ENCODE measurements at regions not wholly inside any gene's neighbourhood (a gene's known extent, or its start where the extent isn't known, plus 50 kb on each side); places are given as distances from the start of the nearest gene placed in this dataset.

- Mint-ChIP-seq H3K36me3 (no peaks in the 10 kb centered on the region), H3K27ac (no peak overlapping the region), H3K4me1 (no peaks in the 10 kb centered on the region), H3K27me3 (peaks cover 4% of the 10 kb centered on the region), H3K4me3 (no peak overlapping the region), H3K9me3 (peaks cover 0 to 5% (median 0%) of the 10 kb centered on the region in 7 donors)
- no peak for ATAC-seq (ENCODE audit: low read depth in 2 of 2)
- no peaks in the 10 kb centered on the region for H3K27me3 ChIP-seq (ENCODE audit: control insufficient read depth, insufficient read depth, low read length)
- no peaks in the 10 kb centered on the region for H3K36me3 ChIP-seq (ENCODE audit: control insufficient read depth, insufficient read depth, low read length)
- no peak overlapping the region for H3K27ac ChIP-seq (ENCODE audit: insufficient read depth, low read length, poor library complexity, severe bottlenecking)
- no peaks in the 10 kb centered on the region for H3K9me3 ChIP-seq (ENCODE audit: control insufficient read depth in 2 of 2, low read length in 2 of 2)
- DNase-seq = no peak
- H3K4me3 ChIP-seq (ENCODE audit: low read depth, low read length) = no peak overlapping the region
- H3K4me1 ChIP-seq (ENCODE audit: control insufficient read depth, insufficient read depth, low read length, poor library complexity, severe bottlenecking) = no peaks in the 10 kb centered on the region
Observed at GRCh38 chr12:125304029-125304428, 238.8 kb downstream of the AACS start.

- DNase-seq = no peak
- no peaks in the 10 kb centered on the region for H3K4me1 Mint-ChIP-seq
Observed at GRCh38 chr12:125305231-125305630, 240.0 kb downstream of the AACS start.

GRCh38 chr12:125310461-125310860 lies 245.2 kb downstream of the AACS start:
- Histone ChIP-seq H3K27ac (ENCODE audit: insufficient read depth, low read length, poor library complexity, severe bottlenecking) (no peak overlapping the region), H3K4me1 (ENCODE audit: control insufficient read depth, insufficient read depth, low read length, poor library complexity, severe bottlenecking) (no peaks in the 10 kb centered on the region), H3K9me3 (ENCODE audit: control insufficient read depth in 2 of 2, low read length in 2 of 2) (no peaks in the 10 kb centered on the region), H3K27me3 (ENCODE audit: control insufficient read depth, insufficient read depth, low read length) (no peaks in the 10 kb centered on the region), H3K4me3 (ENCODE audit: low read depth, low read length) (no peak overlapping the region), H3K36me3 (ENCODE audit: control insufficient read depth, insufficient read depth, low read length) (no peaks in the 10 kb centered on the region)
- Mint-ChIP-seq H3K4me1 (no peaks in the 10 kb centered on the region), H3K36me3 (no peaks in the 10 kb centered on the region), H3K27ac (no peak overlapping the region), H3K4me3 (no peak overlapping the region), H3K9me3 (peaks cover 0 to 5% (median 2%) of the 10 kb centered on the region in 7 donors), H3K27me3 (peaks cover 4% of the 10 kb centered on the region)
- DNase-seq (no peak), ATAC-seq (ENCODE audit: low read depth in 2 of 2) (no peak)

More at GRCh38 chr12:125305231-125305630, 240.0 kb downstream of the AACS start:
- H3K27me3 ChIP-seq (ENCODE audit: control insufficient read depth, insufficient read depth, low read length) = no peaks in the 10 kb centered on the region
- no peak overlapping the region for H3K27ac ChIP-seq (ENCODE audit: insufficient read depth, low read length, poor library complexity, severe bottlenecking)
- H3K36me3 ChIP-seq (ENCODE audit: control insufficient read depth, insufficient read depth, low read length) = no peaks in the 10 kb centered on the region
- no peak overlapping the region for H3K4me3 ChIP-seq (ENCODE audit: low read depth, low read length)
- Mint-ChIP-seq H3K4me3 (no peak overlapping the region), H3K36me3 (no peaks in the 10 kb centered on the region), H3K9me3 (peaks cover 0 to 5% (median 0%) of the 10 kb centered on the region in 7 donors), H3K27ac (no peak overlapping the region), H3K27me3 (peaks cover 4% of the 10 kb centered on the region)
- no peaks in the 10 kb centered on the region for H3K4me1 ChIP-seq (ENCODE audit: control insufficient read depth, insufficient read depth, low read length, poor library complexity, severe bottlenecking)
- ATAC-seq (ENCODE audit: low read depth in 2 of 2) = no peak
- no peaks in the 10 kb centered on the region for H3K9me3 ChIP-seq (ENCODE audit: control insufficient read depth in 2 of 2, low read length in 2 of 2)

- no peak overlapping the region for H3K4me3 Mint-ChIP-seq
- no peak overlapping the region for H3K27ac Mint-ChIP-seq
- no peak overlapping the region for H3K4me3 ChIP-seq (ENCODE audit: low read depth, low read length)
- no peaks in the 10 kb centered on the region for H3K4me1 ChIP-seq (ENCODE audit: control insufficient read depth, insufficient read depth, low read length, poor library complexity, severe bottlenecking)
- no peaks in the 10 kb centered on the region for H3K36me3 ChIP-seq (ENCODE audit: control insufficient read depth, insufficient read depth, low read length)
- H3K9me3 ChIP-seq (ENCODE audit: control insufficient read depth in 2 of 2, low read length in 2 of 2) = no peaks in the 10 kb centered on the region
- H3K27me3 ChIP-seq (ENCODE audit: control insufficient read depth, insufficient read depth, low read length) = no peaks in the 10 kb centered on the region
- no peak overlapping the region for H3K27ac ChIP-seq (ENCODE audit: insufficient read depth, low read length, poor library complexity, severe bottlenecking)
- no peaks in the 10 kb centered on the region for H3K36me3 Mint-ChIP-seq
- DNase-seq (no peak), ATAC-seq (ENCODE audit: low read depth in 2 of 2) (no peak)
- peaks cover 4% of the 10 kb centered on the region for H3K27me3 Mint-ChIP-seq
- H3K9me3 Mint-ChIP-seq = peaks cover 0 to 5% (median 2%) of the 10 kb centered on the region in 7 donors
- H3K4me1 Mint-ChIP-seq = no peaks in the 10 kb centered on the region
Observed at GRCh38 chr12:125311050-125311449, 245.8 kb downstream of the AACS start.

GRCh38 chr12:125312471-125312870 lies 247.2 kb downstream of the AACS start:
- Histone ChIP-seq H3K27ac (ENCODE audit: insufficient read depth, low read length, poor library complexity, severe bottlenecking) (no peak overlapping the region), H3K36me3 (ENCODE audit: control insufficient read depth, insufficient read depth, low read length) (no peaks in the 10 kb centered on the region), H3K4me3 (ENCODE audit: low read depth, low read length) (no peak overlapping the region), H3K27me3 (ENCODE audit: control insufficient read depth, insufficient read depth, low read length) (no peaks in the 10 kb centered on the region), H3K9me3 (ENCODE audit: control insufficient read depth in 2 of 2, low read length in 2 of 2) (no peaks in the 10 kb centered on the region), H3K4me1 (ENCODE audit: control insufficient read depth, insufficient read depth, low read length, poor library complexity, severe bottlenecking) (no peaks in the 10 kb centered on the region)
- H3K27ac Mint-ChIP-seq = no peak overlapping the region
- H3K9me3 Mint-ChIP-seq = peaks cover 0 to 2% (median 0%) of the 10 kb centered on the region in 7 donors
- no peak overlapping the region for H3K4me3 Mint-ChIP-seq
- H3K27me3 Mint-ChIP-seq = peaks cover 4% of the 10 kb centered on the region
- no peaks in the 10 kb centered on the region for H3K36me3 Mint-ChIP-seq
- no peak for DNase-seq
- ATAC-seq (ENCODE audit: low read depth in 2 of 2) = no peak
- no peaks in the 10 kb centered on the region for H3K4me1 Mint-ChIP-seq

- Mint-ChIP-seq H3K36me3 (no peaks in the 10 kb centered on the region), H3K27me3 (no peaks in the 10 kb centered on the region), H3K4me3 (no peak overlapping the region), H3K4me1 (no peaks in the 10 kb centered on the region), H3K27ac (no peak overlapping the region), H3K9me3 (peaks cover 0 to 2% (median 0%) of the 10 kb centered on the region in 7 donors)
- H3K27me3 ChIP-seq (ENCODE audit: control insufficient read depth, insufficient read depth, low read length) = no peaks in the 10 kb centered on the region
- no peak for DNase-seq
- no peaks in the 10 kb centered on the region for H3K9me3 ChIP-seq (ENCODE audit: control insufficient read depth in 2 of 2, low read length in 2 of 2)
- H3K27ac ChIP-seq (ENCODE audit: insufficient read depth, low read length, poor library complexity, severe bottlenecking) = no peak overlapping the region
- no peak overlapping the region for H3K4me3 ChIP-seq (ENCODE audit: low read depth, low read length)
- no peaks in the 10 kb centered on the region for H3K36me3 ChIP-seq (ENCODE audit: control insufficient read depth, insufficient read depth, low read length)
- ATAC-seq (ENCODE audit: low read depth in 2 of 2) = no peak
- H3K4me1 ChIP-seq (ENCODE audit: control insufficient read depth, insufficient read depth, low read length, poor library complexity, severe bottlenecking) = no peaks in the 10 kb centered on the region
Observed at GRCh38 chr12:125314051-125314755, 249.0 kb downstream of the AACS start.

- no peaks in the 10 kb centered on the region for H3K36me3 Mint-ChIP-seq
- ATAC-seq (ENCODE audit: low read depth in 2 of 2) (no peak), DNase-seq (no peak)
- Histone ChIP-seq H3K4me1 (ENCODE audit: control insufficient read depth, insufficient read depth, low read length, poor library complexity, severe bottlenecking) (no peaks in the 10 kb centered on the region), H3K4me3 (ENCODE audit: low read depth, low read length) (no peak overlapping the region), H3K27me3 (ENCODE audit: control insufficient read depth, insufficient read depth, low read length) (no peaks in the 10 kb centered on the region), H3K27ac (ENCODE audit: insufficient read depth, low read length, poor library complexity, severe bottlenecking) (no peak overlapping the region), H3K9me3 (ENCODE audit: control insufficient read depth in 2 of 2, low read length in 2 of 2) (no peaks in the 10 kb centered on the region), H3K36me3 (ENCODE audit: control insufficient read depth, insufficient read depth, low read length) (no peaks in the 10 kb centered on the region)
- no peak overlapping the region for H3K4me3 Mint-ChIP-seq
- no peak overlapping the region for H3K27ac Mint-ChIP-seq
- H3K9me3 Mint-ChIP-seq = peaks cover 0 to 2% (median 0%) of the 10 kb centered on the region in 7 donors
- no peaks in the 10 kb centered on the region for H3K4me1 Mint-ChIP-seq
- no peaks in the 10 kb centered on the region for H3K27me3 Mint-ChIP-seq
Observed at GRCh38 chr12:125315771-125316170, 250.5 kb downstream of the AACS start.

- Histone ChIP-seq H3K9me3 (ENCODE audit: control insufficient read depth in 2 of 2, low read length in 2 of 2) (no peaks in the 10 kb centered on the region), H3K36me3 (ENCODE audit: control insufficient read depth, insufficient read depth, low read length) (no peaks in the 10 kb centered on the region), H3K27ac (ENCODE audit: insufficient read depth, low read length, poor library complexity, severe bottlenecking) (no peak overlapping the region), H3K4me1 (ENCODE audit: control insufficient read depth, insufficient read depth, low read length, poor library complexity, severe bottlenecking) (no peaks in the 10 kb centered on the region), H3K27me3 (ENCODE audit: control insufficient read depth, insufficient read depth, low read length) (no peaks in the 10 kb centered on the region), H3K4me3 (ENCODE audit: low read depth, low read length) (no peak overlapping the region)
- no peaks in the 10 kb centered on the region for H3K4me1 Mint-ChIP-seq
- H3K27me3 Mint-ChIP-seq = no peaks in the 10 kb centered on the region
- ATAC-seq (ENCODE audit: low read depth in 2 of 2) (no peak), DNase-seq (no peak)
- no peaks in the 10 kb centered on the region for H3K36me3 Mint-ChIP-seq
- no peak overlapping the region for H3K4me3 Mint-ChIP-seq
- peaks cover 0 to 5% (median 1%) of the 10 kb centered on the region in 7 donors for H3K9me3 Mint-ChIP-seq
- no peak overlapping the region for H3K27ac Mint-ChIP-seq
Observed at GRCh38 chr12:125320177-125320576, 254.9 kb downstream of the AACS start.
